ENCODE measurements at regions not wholly inside any gene's neighbourhood (a gene's known extent, or its start where the extent isn't known, plus 50 kb on each side); places are given as distances from the start of the nearest gene placed in this dataset.

DNA sequence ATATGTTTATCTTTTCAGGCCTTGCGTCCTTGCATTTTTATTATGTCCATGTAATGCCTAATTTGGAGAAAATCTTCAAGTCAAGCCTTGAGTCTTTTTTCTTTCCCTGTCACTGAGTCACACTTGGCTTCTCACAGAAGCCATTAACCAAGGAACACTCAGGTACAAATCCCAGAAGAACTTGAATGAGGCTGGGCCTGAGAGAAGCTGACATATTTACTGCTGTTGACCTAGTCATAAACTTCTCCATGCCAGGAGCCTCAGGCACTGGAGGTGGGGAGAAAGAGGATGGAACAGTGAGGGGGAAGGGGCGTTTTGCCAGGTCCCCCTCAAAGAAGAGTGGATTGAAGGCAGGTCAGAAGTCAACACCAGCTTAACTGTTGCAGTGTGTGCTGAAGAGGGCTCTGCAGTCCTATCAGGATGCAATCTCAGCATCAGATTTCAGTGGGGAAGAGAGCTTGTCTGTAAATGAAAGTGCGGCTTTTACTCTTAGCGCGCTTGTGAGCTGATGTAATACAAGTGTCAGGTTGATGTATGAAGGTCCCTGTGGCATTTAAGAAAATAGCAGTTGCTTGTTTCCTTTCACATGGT, 526.0 kb downstream of the ETS1 start:
- no peak for FAIRE-seq

DNA sequence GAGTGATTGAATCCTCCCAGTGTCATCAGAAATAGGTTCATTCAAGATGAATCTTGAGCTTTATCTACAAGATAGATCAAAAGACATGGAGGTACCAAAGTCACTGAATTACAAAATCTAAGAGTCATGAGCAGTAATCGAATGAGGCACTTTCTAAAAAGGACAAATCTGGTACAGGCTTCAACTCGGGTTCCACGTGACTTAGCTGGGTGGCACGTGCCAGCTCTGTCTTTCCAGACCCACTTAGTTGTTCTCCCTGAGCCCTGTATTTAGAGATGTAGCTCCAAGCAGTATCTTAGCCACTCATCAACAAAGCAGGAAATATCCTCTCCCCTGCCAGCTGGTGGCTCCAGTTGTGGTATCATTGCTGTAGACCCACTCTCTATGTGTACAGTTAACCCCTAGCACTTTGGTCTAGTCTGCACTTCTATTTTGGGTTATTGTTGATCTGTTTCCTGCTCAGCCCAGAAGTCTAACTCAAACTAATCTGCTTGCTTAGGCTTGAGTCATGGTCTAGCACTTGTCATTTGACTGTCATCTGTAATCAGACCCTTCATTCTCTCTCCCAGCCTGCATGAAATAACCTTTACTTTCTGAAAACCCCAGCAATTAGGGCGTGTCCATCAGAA, 528.7 kb downstream of the ETS1 start:
- FAIRE-seq: no peak

DNA sequence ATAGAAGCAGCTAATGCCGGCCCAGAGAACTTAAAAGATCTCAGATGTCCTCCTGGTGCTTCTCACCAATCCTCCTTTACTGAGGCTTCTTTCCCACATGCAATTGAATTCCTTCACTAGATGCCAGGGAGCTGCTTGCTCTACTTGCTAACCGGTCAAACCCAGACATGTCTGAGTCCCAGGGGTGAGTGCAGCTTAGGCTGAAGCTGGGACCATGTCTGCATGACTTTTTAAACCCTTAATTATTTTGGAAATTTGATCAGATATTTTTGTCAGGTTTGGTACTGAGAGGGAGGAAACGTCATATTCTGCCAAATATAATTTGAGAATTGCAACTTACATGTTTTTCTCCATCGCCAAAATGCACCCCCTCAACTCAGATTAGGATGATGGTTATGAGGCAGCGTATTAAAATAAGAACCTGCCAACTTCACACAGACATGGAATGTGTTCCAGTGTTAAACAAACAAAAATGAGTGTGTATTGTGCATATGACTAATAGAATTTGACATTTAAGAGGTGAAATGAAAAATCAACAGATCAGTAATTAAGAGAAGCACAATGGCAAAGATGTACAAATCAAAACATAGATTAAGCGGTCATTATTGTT, 529.5 kb downstream of the ETS1 start:
- no peak for FAIRE-seq

DNA sequence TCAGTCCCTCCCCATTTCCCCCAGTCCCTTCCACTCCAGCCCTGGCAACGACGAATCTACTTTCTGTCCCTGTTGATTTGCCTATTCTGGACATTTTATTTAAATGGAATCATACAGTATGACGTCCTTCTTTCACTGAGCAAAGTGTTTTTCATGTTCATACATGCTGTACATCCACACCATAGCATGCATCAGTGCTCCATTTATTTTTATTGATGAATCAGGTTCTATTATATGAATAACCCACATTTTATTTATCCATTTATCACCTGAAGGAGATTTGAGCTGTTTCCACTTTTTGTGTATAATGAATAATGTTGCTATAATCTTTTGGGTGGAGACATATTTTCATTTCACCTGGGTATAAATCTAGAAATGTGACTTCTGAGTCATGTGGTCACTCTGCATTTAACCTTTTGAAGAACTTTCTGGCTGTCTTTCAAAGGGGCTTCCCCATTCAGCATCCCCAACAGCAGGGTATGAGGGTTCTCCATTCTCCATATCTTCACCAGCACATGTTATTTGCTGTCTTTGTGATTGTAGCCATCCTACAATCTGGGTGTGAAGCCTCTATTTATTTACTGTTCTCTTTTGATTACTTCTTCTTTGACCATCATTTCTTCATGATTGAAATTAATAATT, 531.7 kb downstream of the ETS1 start:
- no peak for FAIRE-seq

DNA sequence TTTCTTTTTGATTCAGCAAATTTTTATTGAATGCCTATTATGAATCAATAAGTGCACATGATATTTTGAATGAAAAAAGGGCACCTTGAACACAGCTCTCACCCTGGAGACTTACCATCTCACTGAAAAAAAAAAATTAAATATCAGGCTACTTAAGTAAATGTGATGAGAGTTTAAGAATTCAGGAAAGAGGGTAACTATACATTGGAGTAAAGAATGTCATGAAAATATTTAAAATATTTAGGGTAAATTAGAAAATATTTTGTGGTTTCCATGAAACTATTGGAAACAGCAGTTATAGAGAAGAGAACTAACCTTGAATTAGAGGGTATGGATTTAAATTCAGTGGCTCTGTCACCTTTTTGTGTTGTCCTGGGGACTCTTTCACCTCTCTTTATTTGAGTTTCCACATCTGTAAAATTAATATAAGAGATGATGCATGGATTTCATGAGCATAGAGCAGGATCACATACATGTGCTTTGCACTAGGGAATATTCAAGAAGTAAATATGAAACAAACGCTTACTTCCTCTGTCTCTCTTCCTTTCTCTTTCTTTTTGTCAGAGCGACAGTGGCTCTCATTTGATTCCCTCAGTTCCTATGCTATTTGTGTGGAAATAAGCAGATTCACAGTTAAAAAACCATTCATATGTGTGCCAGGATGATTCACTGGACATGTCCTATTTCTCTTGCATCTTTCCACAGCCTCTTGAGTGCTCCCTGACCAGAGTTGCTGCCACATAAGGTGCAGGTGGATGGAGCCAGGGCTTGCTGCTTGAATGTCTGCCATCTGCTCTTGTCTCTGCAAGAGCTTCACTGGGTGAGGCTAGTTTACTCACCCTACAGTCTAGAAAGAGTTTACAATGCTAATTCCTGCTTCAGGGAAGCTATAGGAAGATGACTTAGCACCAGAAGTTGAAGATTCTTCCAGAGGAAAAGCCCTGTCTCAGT, 533.1 kb downstream of the ETS1 start:
- FAIRE-seq: no peak

DNA sequence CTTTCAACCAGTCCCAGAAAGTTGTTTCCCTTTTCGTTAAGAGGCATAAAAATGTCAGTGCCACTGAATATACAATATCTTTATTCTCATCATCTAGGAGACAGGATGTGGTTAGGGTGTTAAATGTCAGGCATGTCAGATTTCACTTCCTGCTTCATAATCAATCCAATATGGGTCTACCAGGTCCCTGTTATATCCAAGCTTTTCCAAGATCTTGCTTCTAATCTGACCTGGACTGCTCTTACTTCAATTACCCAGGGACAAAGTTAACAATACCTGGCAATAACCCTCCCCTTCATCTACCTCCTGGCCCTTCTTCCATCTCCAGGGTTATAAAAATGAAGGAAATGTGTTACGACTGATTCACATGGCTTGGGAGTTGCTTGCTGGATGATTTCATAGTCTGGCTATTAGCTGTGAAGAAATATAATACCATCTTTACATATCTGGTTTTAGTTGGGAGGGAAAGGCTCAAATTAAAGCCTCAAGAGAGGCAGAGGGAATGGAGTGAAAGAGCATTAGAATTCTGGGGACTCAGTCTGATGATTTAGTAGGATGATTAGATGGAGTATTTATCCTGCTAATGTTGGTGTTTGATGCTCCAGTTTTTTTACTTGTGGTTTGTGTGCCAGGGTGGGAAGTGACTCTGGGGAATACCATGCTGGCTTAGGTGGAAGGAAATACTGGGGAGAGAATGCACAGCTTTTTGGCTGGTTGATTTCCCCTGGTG, 534.3 kb downstream of the ETS1 start:
- FAIRE-seq: no peak

DNA sequence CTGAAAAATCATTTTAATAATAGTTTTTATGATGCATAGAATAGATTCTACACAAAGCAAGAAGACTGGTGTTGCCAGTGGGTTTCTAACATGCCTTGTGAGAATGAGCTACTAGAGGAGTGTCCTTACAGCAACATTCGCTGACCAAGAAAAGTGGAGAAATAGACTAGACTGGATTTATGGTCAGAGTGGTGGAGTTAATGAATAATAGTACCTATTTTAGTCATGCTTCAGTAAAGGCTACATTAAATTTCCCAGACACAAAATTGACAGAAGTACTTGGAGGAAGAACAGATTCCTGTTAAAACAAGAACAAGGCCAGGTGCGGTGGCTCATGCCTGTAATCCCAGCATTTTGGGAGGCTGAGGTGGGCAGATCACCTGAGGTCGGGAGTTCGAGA, 539.2 kb downstream of the ETS1 start:
- no peak for FAIRE-seq

DNA sequence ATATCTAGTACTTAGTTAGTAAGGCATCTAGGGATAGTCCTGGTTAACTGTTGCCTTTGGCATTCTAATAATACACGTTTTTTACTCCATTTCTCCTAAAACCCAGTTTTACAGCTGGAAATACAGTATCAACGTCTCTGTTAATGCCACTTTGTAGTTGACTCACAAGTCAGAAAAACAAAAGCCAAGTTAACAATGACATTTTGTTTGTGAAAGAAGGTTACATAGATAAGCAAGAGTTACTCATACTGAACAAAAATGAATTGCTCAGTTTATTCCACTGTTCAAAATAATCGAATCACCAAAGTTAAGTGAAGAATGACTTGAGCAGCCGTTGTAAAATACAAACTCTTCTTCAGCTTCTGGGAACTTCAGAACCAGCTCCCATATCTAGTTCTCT, 540.3 kb downstream of the ETS1 start:
- no peak for FAIRE-seq

DNA sequence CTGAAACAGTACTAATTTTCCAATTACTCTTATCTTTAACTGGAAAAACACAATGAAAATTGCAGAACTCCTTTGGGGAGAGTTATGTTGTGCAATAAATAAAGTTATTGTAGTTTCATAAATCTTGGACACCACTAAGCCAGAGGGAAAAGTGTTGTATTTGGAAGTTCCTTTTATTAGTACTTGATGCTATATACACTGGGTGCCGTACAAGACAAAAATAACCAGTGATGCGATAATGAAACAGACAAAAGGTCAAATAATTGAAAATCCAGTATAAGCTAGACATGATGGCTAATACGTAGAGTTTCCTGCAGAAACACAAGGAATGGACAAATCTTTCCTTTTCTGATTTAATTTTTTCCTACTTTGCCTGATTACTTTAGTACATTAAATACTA, 541.1 kb downstream of the ETS1 start:
- FAIRE-seq: no peak

DNA sequence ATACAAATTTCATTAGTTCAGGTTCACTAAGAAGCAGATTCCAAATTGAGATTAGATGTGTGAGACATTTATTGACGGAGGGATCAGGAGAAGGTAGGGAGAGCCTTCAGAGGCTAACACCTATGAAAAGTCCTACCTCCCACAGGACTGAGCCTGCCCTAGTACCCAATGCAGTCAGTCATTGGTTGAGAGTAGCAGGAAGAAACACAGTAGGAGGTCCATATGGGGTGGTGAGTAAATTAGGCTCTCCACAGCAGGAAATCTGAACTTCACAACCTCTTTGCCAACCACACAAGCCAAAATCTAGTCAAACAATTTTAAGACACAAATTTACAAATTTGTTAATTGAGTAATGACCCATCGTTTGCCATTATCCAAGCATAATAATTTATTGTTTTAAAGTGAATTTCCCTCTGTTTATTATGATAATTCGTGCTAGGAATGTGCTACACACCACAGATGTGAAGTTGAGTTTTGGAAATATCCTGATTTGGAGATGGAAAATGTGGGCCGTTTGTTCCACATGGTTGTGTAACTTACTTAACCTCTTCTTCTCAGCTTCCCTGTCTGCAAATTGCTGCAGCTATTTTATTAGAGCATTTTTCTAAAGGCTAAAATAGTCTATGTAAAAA, 542.1 kb downstream of the ETS1 start:
- FAIRE-seq: no peak

DNA sequence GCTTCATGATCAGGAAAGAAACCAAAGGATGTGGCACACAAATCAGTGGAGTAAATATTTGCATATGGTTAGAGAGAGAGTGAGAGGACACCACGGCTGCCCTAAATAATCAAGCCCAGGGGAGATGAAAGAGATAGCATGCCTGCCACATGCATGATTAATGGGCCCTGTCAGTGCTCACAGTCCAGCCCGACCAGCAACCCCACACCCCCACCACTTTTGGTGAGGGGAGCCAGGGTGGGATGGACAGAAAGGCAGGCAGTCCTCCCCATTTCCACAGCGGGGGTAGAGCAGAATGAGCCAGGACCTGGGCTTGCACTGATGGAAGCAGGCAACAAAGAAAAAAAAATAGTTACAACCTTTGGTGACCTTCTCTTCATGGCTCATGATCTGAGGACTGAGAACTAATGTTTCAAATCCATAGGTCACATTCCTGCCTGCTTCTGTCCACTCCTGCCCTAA, 545.0 kb downstream of the ETS1 start:
- FAIRE-seq: no peak

DNA sequence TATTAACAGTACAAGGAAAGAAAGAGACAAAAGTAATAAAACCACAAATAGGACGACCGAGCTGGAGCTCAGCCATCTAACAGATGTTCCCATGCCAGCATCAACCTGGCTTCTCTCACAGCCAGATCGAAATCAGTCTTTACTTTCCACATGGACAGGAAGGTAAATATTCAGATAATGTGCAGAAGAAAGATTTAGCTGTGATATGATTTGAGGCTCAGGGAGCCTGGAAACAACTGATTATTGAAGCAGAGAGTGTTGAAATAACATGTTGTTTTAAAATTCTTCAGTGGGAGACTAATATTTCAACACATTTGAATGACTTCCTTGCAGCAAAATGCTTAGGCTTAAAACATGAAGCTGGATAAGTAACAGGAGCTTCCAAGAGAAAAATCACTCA, 546.8 kb downstream of the ETS1 start:
- FAIRE-seq: no peak

DNA sequence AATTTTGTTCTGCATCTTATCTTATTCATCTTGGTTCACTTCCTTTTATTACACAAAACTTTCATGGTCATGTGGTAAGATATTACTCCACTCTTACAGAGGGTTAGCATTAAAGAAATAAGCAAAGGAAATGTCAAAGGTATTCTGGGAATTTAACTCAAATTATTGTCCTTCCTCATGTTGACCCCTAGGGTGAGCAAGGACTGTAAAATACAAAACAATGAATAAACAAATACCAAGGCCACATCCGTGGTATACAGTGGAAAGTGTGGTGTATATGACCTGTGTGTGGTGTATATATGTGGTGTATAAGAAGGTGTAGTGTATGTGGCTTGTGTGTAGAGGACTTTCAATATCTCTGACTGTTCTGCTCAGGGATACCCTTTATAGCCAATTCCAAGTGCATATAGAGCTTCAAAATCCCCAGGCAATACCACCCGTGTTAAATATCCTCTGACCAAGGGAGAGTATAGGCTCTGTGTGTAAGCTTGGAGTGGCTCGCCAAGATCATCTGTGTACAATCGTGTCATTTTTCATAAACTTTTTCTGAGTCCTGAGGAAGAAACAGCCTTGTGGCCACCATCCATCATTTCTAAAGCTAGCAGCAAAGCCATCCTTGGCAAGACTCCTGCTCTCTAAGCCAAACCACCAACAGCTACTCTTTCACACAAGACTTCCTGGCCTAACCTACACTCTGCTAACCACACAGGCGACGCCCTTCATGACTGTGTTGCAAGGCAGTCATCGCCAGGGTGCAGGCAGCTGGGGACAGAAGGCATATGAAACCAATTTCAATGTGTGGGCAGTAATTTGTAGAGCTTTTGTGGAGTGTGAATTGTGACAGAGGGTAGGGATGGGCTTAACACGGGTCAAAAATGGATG, 548.0 kb downstream of the ETS1 start:
- FAIRE-seq: no peak

DNA sequence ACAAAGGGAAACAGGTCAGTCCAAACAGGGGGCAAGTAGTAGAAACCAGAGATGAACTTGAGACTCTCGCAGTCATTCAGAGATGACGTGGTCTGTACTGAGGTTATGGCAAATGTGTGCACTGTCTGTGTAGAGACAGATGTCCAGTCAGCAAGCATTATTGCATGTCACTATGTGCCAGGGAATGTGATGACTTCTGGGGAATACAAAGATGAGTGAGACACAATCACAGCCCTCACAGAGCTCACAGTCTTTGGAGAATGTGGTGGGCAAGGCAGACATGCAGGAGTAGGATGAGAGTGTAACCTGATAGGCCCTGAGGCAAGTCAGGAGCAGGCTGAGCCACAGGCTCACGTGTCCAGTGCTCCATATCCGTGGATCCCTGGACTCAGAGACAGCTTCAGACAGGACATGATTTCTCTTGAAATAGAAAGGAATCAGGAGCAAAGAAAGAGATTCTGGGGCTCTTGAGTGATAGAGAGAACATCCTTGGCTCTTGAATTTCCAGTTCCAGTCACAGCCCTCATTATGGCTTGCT, 550.7 kb downstream of the ETS1 start:
- no peak for FAIRE-seq

DNA sequence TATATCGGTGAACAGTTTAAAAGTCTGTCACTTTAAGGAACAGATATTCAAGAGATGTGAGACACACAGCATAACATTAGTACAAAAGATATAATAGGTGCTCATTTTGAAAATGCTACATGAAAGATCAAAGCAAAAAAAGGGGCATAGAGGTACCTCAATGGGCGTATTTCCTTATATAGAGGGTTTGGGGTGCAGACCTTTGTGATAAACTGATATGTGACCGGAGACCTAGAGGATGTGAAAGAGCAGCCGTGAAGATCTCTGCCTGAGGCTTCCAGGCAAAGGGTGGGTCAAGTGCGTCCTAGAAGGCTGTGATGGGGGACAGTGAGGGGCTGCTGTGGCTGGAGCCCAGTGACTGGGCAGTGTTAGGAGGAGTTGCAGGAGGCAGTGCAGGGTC, 551.4 kb downstream of the ETS1 start:
- no peak for FAIRE-seq

DNA sequence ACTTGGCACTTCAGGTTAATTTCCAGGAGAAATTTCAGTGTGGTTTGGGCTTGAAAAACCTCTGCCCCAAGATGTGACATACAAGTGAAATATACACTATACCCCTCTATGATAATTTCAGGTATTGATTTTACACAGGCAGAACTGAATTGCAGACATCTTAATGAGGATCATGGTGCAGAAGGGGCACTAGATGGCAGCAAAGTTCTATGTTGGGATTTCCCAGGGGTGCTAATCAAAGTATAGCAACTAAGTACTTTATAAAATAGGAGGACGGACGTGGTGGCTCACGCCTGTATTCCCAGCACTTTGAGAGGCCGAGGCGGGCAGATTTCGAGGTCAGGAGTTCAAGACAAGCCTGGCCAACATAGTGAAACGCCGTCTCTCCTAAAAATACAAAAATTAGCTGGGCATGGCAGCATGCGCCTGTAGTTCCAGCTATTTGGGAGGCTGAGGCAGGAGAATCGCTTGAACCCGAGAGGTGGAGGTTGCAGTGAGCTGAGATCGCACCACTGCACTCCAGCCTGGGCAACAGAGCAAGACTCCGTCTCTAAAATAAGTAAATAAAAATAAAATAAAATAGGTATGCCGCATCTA, 555.7 kb downstream of the ETS1 start:
- FAIRE-seq: peak; percentile 65

DNA sequence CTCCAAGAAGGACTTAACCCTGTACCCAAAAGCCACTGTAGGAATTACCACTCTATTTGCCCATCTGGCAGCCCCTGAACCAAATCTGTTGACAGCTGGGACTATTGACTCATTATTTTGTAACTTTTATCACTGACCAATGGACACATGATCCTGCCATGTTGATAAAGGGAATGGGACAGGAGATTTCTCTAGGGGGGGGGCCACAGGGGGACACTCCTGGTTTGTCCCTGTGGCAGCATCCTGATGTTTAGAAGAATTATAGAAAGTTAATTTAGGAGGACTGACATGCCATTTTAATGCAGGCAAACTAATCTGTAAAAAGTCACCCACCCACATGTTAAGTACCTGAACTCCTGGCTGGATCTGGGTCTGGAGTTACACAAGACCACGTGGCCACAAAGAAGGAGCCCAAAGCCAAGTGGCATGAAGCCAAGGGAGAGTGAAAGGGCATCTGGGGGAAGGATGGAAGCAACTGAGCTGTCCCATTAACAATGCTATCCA, 558.1 kb downstream of the ETS1 start:
- FAIRE-seq: no peak

DNA sequence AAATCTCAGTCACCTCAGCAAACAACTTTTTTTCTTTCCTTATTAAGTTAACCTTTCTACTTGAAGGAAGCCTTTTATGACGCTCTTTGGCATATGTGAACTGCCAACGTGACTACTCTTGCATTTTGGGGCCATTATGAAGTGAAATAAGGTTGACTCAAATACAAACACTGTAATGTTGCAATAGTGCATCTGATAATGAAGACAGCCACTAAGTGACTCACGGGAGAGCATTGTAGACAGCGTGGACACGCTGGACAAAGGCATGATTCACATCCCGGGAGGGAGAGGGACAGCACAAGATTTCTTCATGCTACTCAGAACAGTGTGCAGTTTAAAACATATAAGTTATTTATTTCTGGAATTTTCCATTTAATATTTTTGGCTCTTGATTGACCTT, 560.8 kb downstream of the ETS1 start:
- FAIRE-seq: no peak

DNA sequence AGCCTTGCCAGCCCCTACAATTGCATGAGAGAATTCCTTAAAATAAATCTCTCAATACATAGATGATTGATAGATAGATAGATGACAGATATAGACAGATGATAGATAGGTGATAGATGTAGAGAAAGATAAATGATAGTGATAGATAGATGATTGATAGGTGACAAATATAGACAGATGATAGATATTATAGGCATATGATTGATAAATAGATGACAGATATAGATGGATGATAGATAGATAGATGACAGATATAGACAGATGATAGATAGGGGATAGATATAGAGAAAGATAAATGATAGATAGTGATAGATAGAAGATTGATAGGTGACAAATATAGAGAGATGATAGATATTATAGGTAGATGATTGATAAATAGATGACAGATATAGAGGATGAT, 564.6 kb downstream of the ETS1 start:
- no peak for FAIRE-seq

DNA sequence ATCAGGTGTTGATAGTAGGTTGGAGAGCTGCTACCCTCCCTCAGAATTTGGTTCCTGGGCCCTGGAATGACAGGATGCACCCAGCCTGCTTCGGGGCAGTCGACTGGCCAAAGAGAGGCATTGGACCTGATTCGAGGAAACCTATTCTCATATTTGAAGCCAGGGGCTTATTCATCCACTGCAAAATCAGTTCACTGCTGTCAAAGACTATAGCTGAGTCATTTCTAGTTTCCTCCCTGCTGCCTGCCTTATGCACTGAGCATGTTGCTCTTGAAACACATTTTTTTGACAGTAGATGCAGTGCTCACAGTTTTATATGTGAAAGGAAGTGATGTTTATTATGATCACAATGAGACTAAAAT, 565.4 kb downstream of the ETS1 start:
- no peak for FAIRE-seq
